Psoas muscle (tissue), 7 donors: ENCODE measurements at regions not wholly inside any gene's neighbourhood (a gene's known extent, or its start where the extent isn't known, plus 50 kb on each side); places are given as distances from the start of the nearest gene placed in this dataset.

ENCODE experiments used
- ATAC-seq, 4 donors: fragments of 200-7000 bp; cut with Tn5 transposase; one replicate each; pipeline ENCODE4 v1.9.1; 2020; ENCODE audit warnings: moderate library complexity in 3 of 4, mild to moderate bottlenecking in 2 of 4
- DNase-seq, 2 donors: peaks; one replicate each; pipeline ENCODE4 v3.0.0-alpha.2; 2020
- H3K27ac ChIP-seq: fragments of 200-600 bp; one replicate; pipeline ENCODE4 v1.8.0; 2022
- H3K27me3 ChIP-seq, 3 donors: fragments of 200-600 bp in 1 of 3; one replicate each; pipeline versions ENCODE4 v1.6.1 to v1.8.0; 2013 to 2022; ENCODE audit warnings: low read length in 2 of 3, mild to moderate bottlenecking in 2 of 3, moderate library complexity in 1 of 3; ENCODE audit not compliant: insufficient read depth in 3 of 3
- H3K36me3 ChIP-seq, 2 donors: fragments of 200-600 bp in 1 of 2; one replicate each; pipeline versions ENCODE4 v1.6.1 to v1.8.0; 2013 to 2022; ENCODE audit warnings: low read depth in 1 of 2, mild to moderate bottlenecking in 1 of 2, moderate library complexity in 1 of 2; ENCODE audit not compliant: insufficient read depth in 1 of 2
- H3K4me1 ChIP-seq: fragments of 200-600 bp; one replicate; pipeline ENCODE4 v1.8.0; 2022
- H3K4me3 ChIP-seq: fragments of 200-600 bp; one replicate; pipeline ENCODE4 v1.8.0; 2022; ENCODE audit warnings: mild to moderate bottlenecking
- H3K9me3 ChIP-seq: fragments of 200-600 bp; one replicate; pipeline ENCODE4 v1.8.0; 2022
- WGBS, 3 donors: extraction: QIAGEN DNeasy Blood & Tissue Kit; methylation state at CpG; one replicate each; pipeline versions ENCODE4 v1.1.6 to v1.1.7; 2013; 5-methylcytosine and 5-hydroxymethylcytosine counted together
- intact Hi-C, 2 donors: fragments of 100-400 bp; cut with DNase I; formaldehyde crosslinking; loops; one replicate each; pipeline versions ENCODE4 v1.11.0 to v1.14.2; 2022
- TF ChIP-seq, protein P1 (sequence below): fragments of 200-600 bp; IDR thresholded peaks from one replicate; pipeline ENCODE4 v1.8.0; 2022; ENCODE audit warnings: antibody characterized with exemption
- donor health status: healthy with polysubstance abuse.
- donor health status: DM: no; HTN: no; CAD: no; lungs with moderate emphysema.
- donor health status: Bipolar disorder and iron deficiency.
- donor health status: healthy.
- donor health status: DM: yes; HTN: yes; CAD: no.
- donor health status: DM: no; HTN: no; CAD: no.
- donor health status: DM: yes; HTN: yes; CAD: no.

DNA sequence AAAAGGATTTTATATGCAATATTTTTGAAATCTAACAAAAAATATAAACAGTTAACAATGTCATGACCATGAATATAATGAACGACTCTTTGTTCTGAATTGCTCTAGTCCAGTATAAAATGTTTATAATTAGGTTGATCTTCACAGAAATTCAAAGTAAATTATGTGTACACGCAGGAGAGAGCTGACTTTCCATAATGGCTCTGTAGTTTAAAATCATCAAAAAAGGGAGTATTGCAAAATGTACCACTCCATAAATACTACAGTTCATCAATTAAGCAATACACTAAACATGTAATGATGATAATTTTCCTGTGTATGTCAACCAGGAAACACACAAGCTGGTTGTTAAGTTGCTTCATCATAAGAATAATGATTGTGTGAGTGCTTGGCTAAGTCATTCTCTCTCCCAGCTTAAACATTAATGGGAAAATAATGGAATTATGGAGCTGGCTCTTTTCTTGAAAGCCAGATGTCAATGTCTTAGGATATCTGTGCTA is 189.5 kb upstream of the PLEKHG7 start:
- Histone ChIP-seq H3K9me3 (no peaks in the 10 kb centered on the region), H3K4me3 (no peak overlapping the region), H3K27me3 (no peaks in the 10 kb centered on the region), H3K4me1 (no peaks in the 10 kb centered on the region), H3K27ac (no peak overlapping the region), H3K36me3 (no peaks in the 10 kb centered on the region)
- intact Hi-C loops = no loop called here
- ATAC-seq (no peak), DNase-seq (no peak)
- TF ChIP-seq, protein P1, sequence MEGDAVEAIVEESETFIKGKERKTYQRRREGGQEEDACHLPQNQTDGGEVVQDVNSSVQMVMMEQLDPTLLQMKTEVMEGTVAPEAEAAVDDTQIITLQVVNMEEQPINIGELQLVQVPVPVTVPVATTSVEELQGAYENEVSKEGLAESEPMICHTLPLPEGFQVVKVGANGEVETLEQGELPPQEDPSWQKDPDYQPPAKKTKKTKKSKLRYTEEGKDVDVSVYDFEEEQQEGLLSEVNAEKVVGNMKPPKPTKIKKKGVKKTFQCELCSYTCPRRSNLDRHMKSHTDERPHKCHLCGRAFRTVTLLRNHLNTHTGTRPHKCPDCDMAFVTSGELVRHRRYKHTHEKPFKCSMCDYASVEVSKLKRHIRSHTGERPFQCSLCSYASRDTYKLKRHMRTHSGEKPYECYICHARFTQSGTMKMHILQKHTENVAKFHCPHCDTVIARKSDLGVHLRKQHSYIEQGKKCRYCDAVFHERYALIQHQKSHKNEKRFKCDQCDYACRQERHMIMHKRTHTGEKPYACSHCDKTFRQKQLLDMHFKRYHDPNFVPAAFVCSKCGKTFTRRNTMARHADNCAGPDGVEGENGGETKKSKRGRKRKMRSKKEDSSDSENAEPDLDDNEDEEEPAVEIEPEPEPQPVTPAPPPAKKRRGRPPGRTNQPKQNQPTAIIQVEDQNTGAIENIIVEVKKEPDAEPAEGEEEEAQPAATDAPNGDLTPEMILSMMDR = no peak
- WGBS, 3 donors = 67 to 72% (median 72%) methylated on average over 2 of the region's 2 CpGs

DNA sequence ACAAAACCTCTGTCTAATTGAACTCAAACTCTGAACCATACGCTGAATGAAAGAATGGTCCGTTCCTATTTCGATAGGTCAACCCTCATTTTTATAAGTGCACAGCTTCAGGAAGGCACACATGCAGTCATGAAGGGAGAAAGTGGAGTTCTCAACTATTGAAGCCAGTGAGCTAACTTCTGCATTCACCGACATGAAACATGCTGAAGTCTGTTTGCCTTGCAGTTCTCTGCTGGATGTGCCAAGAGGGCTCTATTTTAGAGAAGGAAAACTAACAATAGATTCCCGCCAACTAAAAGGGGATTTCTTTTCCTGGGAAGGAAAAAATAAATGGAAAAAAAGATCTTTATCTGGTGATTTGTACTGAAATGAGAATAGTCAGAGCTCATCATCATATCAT is 191.0 kb upstream of the PLEKHG7 start:
- 63 to 84% (median 78%) methylated on average over 5 of the region's 5 CpGs for WGBS, 3 donors
- DNase-seq (no peak), ATAC-seq (no peak)
- Histone ChIP-seq H3K4me3 (no peak overlapping the region), H3K4me1 (peaks cover 3% of the 10 kb centered on the region), H3K27me3 (no peaks in the 10 kb centered on the region), H3K9me3 (no peaks in the 10 kb centered on the region), H3K36me3 (no peaks in the 10 kb centered on the region), H3K27ac (no peak overlapping the region)
- intact Hi-C loops = no loop called here
- TF ChIP-seq, protein P1 = no peak

DNA sequence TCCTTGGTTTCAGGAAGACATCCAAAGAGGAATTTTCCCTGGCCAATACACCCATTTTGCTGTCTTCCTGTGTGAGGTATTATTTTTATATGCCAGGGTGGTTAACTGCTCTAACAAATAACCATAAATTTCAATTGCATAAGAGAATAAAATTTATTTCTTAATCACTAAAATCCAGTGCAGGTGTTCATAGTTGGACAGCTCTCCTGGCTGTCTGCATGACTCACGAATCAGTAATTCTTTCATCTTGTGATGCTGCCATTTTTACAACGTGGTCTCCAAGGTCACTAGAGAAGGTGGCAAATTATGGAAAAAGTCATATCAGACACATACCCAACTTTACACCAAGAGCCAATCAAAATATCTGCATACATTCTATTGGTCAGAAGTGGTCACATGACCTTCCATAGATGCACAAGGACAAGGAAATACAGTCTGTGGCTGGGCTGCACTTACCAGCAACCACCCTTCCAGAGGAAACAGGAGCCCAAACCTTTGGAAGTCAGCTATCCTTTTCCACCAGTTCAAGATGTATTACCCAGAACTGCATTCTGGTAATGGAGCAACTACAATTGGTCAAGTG is 193.5 kb upstream of the PLEKHG7 start:
- no peak overlapping the region for H3K4me3 ChIP-seq
- intact Hi-C loops = loop anchor here in 1 of 2 donors (5.0 kb wide), 1 partner anchor 48 kb away; no protein-coding TSS in a partner anchor
- no peak overlapping the region for H3K27ac ChIP-seq
- WGBS, 3 donors = 25 to 41% (median 28%) methylated on average over 2 of the region's 2 CpGs
- H3K9me3 ChIP-seq = no peaks in the 10 kb centered on the region
- H3K27me3 ChIP-seq = no peaks in the 10 kb centered on the region
- DNase-seq = no peak
- peaks cover 21% of the 10 kb centered on the region for H3K4me1 ChIP-seq
- no peaks in the 10 kb centered on the region for H3K36me3 ChIP-seq
- TF ChIP-seq, protein P1 = no peak
- ATAC-seq = no peak

DNA sequence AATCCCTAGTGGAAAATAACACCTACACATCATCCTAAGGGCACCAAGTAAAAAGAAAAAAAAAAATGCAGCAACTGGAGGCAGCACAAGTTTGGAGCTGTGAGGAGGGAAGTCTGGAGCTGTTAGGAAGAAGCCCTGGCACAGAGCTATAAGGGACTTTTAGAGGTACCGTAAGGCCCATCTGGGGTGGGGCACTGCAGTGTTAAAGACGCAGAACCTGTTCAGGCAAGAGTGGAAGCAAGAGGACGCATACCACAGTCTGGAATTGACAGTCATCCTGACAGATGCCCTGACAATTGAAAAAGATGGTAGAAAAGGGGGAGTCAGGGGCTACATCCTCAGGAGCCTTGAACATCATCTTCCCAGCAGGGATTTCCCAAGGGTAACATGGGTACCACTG is 195.9 kb upstream of the PLEKHG7 start:
- no peaks in the 10 kb centered on the region for H3K36me3 ChIP-seq
- 47 to 74% (median 62%) methylated on average over 3 of the region's 3 CpGs for WGBS, 3 donors
- H3K27me3 ChIP-seq = no peaks in the 10 kb centered on the region
- ATAC-seq = no peak
- no peak overlapping the region for H3K4me3 ChIP-seq
- no peak for DNase-seq
- intact Hi-C loops = loop anchor here in 1 of 2 donors (5.0 kb wide), 1 partner anchor 50 kb away; no protein-coding TSS in a partner anchor
- TF ChIP-seq, protein P1 = no peak
- H3K9me3 ChIP-seq = no peaks in the 10 kb centered on the region
- peaks cover 34% of the 10 kb centered on the region for H3K4me1 ChIP-seq
- no peak overlapping the region for H3K27ac ChIP-seq

DNA sequence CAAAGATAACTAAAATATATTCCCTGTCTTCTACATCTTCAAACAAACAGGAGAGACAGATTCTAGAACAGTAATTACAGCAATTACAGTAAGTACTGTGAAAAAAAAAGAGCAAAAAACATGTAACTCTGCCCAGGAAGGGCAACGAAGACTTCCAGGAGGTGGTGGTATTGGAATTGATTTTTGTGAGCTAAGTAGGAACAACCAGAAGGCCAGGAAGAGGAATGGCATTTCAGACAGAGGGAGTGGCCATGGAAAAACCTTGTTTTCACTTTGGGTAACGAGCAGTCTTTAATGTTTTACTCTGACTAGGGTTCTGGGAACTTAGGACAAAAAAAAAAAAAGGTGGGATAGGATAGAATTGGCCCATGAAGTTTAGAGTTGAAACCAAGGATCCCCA is 196.3 kb upstream of the PLEKHG7 start:
- H3K4me3 ChIP-seq = no peak overlapping the region
- H3K27me3 ChIP-seq = no peaks in the 10 kb centered on the region
- H3K27ac ChIP-seq = peak overlapping the region; percentile 71
- no peak for DNase-seq
- peaks cover 34% of the 10 kb centered on the region for H3K4me1 ChIP-seq
- no peak for ATAC-seq
- no peaks in the 10 kb centered on the region for H3K9me3 ChIP-seq
- TF ChIP-seq, protein P1 = no peak
- WGBS, 3 donors = 40 to 55% (median 40%) methylated on average over 2 of the region's 2 CpGs
- H3K36me3 ChIP-seq = no peaks in the 10 kb centered on the region
- intact Hi-C loops = loop anchor here in 1 of 2 donors (5.0 kb wide), 1 partner anchor 51 kb away; no protein-coding TSS in a partner anchor
